AG10803 (cell line): ENCODE measurements at regions not wholly inside any gene's neighbourhood (a gene's known extent, or its start where the extent isn't known, plus 50 kb on each side); places are given as distances from the start of the nearest gene placed in this dataset.
"Not testable (repeated sequence)": the region's sequence is repeated elsewhere in the genome, so short reads cannot be mapped to it uniquely, and the experiment has no call there.

Experiments used
- DNase-seq: peaks from one replicate; pipeline ENCODE4 v3.0.0; 2010; ENCODE audit warnings: low read depth
- H3K4me3 ChIP-seq: 2 replicates; pipeline ENCODE4 v1.5.1; 2011; ENCODE audit warnings: mild to moderate bottlenecking, low read length, control low read depth
- CTCF ChIP-seq: conservative IDR thresholded peaks from 2 replicates; pipeline ENCODE4 v1.5.1; 2011; ENCODE audit warnings: mild to moderate bottlenecking, low read length, control low read depth, inconsistent platforms

GRCh38 chr10:43922335-43923280, 273.9 kb upstream of the ZNF32 start:
- DNase-seq, result no peak
- H3K4me3 ChIP-seq, result no peak overlapping the region
- TF ChIP-seq CTCF, result no peak

GRCh38 chr10:43921881-43922280, 273.2 kb upstream of the ZNF32 start:
- no peak overlapping the region for H3K4me3 ChIP-seq
- no peak for DNase-seq
- TF ChIP-seq CTCF, result no peak

- H3K4me3 ChIP-seq, result no peak overlapping the region
- no peak for TF ChIP-seq CTCF
- no peak for DNase-seq
Measured at GRCh38 chr10:43921478-43921877, 272.8 kb upstream of the ZNF32 start.

- not testable (repeated sequence) for H3K4me3 ChIP-seq, DNase-seq
Measured at GRCh38 chr10:43920236-43920758, 271.6 kb upstream of the ZNF32 start.

- no peak for TF ChIP-seq CTCF
- no peak for DNase-seq
- H3K4me3 ChIP-seq, result no peak overlapping the region
Measured at GRCh38 chr10:43913676-43914235, 265.1 kb upstream of the ZNF32 start.

GRCh38 chr10:43912469-43912868, 263.8 kb upstream of the ZNF32 start:
- DNase-seq, result no peak
- no peak for TF ChIP-seq CTCF
- no peak overlapping the region for H3K4me3 ChIP-seq

GRCh38 chr10:43906490-43906889, 257.8 kb upstream of the ZNF32 start:
- no peak for TF ChIP-seq CTCF

More at GRCh38 chr10:43906490-43906889, 257.8 kb upstream of the ZNF32 start:
- no peak overlapping the region for H3K4me3 ChIP-seq
- DNase-seq, result no peak
